ENCODE measurements at regions not wholly inside any gene's neighbourhood (a gene's known extent, or its start where the extent isn't known, plus 50 kb on each side); places are given as distances from the start of the nearest gene placed in this dataset.

DNA sequence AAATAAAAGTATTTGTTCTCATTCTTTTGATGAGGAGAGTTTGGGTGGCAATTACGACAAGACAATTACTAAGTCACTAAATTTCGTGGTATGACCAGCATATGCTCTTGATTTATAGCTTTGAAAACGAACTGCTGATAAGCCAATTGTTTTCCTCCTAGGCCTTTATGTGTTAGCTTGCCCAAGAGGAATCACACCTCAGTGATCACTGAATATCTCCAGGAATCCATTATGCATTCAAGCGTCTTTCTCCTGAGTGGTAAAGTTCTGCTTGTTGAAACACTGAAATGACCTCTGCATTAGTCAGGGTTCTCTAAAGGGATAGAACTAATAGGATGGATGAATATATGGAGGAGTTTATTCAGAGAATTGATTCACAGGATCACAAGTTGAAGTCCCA is 677.7 kb upstream of the MEF2C start:
- in situ Hi-C loops (cut with MboI): no loop called here
- no peak overlapping the region for H2AFZ ChIP-seq
- no peaks in the 10 kb centered on the region for H3K27me3 ChIP-seq (replicated peaks; ENCODE audit: insufficient read depth)
- DNase-seq: no peak
- 68 to 82% methylated on average over 4 of the region's 4 CpGs for WGBS, 2 experiments (ENCODE audit: low coverage in 1 of 2, low lambda C conversion rate in 2 of 2, missing lambda C conversion rate in 2 of 2)
- H4K20me1 ChIP-seq (ENCODE audit: insufficient read depth): no peaks in the 10 kb centered on the region
- no peak overlapping the region for H3K27ac ChIP-seq
- no peaks in the 10 kb centered on the region for H3K36me3 ChIP-seq (ENCODE audit: low read depth)
- peaks cover 9% of the 10 kb centered on the region for H3F3A ChIP-seq (ENCODE audit: insufficient read depth)
- no peak overlapping the region for H3K4me2 ChIP-seq (ENCODE audit: unreplicated experiment)
- H3K4me3 ChIP-seq: no peak overlapping the region
- H3K4me1 ChIP-seq (ENCODE audit: insufficient read depth): peaks cover 17% of the 10 kb centered on the region; the same call in 1 of the 2 replicates
- H3K79me2 ChIP-seq (ENCODE audit: insufficient read depth): no peaks in the 10 kb centered on the region
- no peak for TF ChIP-seq EZH2phosphoT487 (IDR thresholded peaks at IDR 0.05; ENCODE audit: insufficient read depth, low read depth)
- TF ChIP-seq EZH2 (IDR thresholded peaks at IDR 0.05; ENCODE audit: insufficient read depth, poor library complexity, severe bottlenecking): no peak
- H3K9me3 ChIP-seq (ENCODE audit: low read depth): no peaks in the 10 kb centered on the region
- no peaks in the 10 kb centered on the region for H3K9me2 ChIP-seq (ENCODE audit: insufficient read depth)
- no peak overlapping the region for H3K9ac ChIP-seq

DNA sequence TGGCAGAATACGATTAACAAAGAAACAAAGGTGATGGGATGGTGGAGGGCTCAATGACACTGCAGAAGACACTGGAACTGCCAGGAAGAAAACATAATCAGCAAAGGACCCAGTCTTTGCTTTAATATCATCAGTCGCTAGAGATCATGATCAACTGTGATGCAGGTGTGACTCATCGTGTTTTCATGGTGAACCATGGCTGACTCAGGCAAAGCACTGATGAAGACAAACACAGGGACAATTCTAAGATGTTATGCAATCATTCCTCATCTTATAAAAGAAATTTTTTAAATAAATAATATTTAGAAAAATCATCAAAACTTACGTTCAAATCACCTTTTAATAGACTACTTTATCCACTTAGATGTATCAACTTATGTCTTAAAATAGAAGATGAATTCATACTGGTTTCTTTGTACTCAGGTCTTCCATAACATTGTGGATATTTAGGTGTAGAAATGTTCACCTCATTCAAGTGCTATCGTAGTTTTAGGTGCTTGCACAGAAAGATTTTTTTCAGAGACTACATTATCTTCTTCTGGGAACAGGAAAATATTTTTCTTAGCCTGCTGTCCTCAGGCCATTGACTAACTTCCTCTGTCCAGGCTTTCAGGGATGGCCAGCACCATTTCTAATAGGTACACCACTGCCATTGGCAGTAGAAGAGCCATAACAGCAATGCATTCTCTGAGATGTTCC is 673.4 kb upstream of the MEF2C start:
- H3K27me3 ChIP-seq (replicated peaks; ENCODE audit: insufficient read depth): no peaks in the 10 kb centered on the region
- no peaks in the 10 kb centered on the region for H3K9me3 ChIP-seq (ENCODE audit: low read depth)
- no peak for TF ChIP-seq EZH2phosphoT487 (IDR thresholded peaks at IDR 0.05; ENCODE audit: insufficient read depth, low read depth)
- H3K27ac ChIP-seq: peak overlapping the region; percentile 34; the same call in 1 of the 2 replicates
- in situ Hi-C loops (cut with MboI): no loop called here
- no peaks in the 10 kb centered on the region for H3K36me3 ChIP-seq (ENCODE audit: low read depth)
- peaks cover 9% of the 10 kb centered on the region for H3F3A ChIP-seq (ENCODE audit: insufficient read depth)
- H3K9ac ChIP-seq: no peak overlapping the region
- H3K4me2 ChIP-seq (ENCODE audit: unreplicated experiment): no peak overlapping the region
- H4K20me1 ChIP-seq (ENCODE audit: insufficient read depth): no peaks in the 10 kb centered on the region
- peak; percentile 98 for DNase-seq
- WGBS, 2 experiments (ENCODE audit: low coverage in 1 of 2, low lambda C conversion rate in 2 of 2, missing lambda C conversion rate in 2 of 2): 21% methylated on average over 5 of the region's 5 CpGs
- H2AFZ ChIP-seq: no peak overlapping the region
- no peaks in the 10 kb centered on the region for H3K9me2 ChIP-seq (ENCODE audit: insufficient read depth)
- no peak overlapping the region for H3K4me3 ChIP-seq
- no peaks in the 10 kb centered on the region for H3K79me2 ChIP-seq (ENCODE audit: insufficient read depth)
- peaks cover 17% of the 10 kb centered on the region; the same call in 1 of the 2 replicates for H3K4me1 ChIP-seq (ENCODE audit: insufficient read depth)

DNA sequence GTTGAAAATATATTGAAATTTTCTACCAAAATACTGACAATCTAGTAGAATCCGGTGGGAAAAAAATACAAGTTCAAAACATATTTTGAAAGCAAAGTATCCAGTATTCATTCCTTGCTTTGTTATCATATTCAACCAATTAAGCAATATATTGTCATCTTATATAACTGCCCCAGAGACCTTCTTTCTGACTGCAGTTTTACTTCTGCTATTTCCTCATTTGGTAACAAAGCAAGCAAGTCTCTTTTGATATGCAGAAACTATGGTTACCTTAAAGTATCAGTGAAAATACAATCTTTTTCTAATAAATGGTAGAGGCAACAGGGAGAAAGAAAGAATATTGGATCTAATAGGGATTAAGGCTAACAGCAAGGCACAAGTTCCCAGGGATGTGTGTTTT is 663.7 kb upstream of the MEF2C start:
- no peaks in the 10 kb centered on the region for H3K9me3 ChIP-seq (ENCODE audit: low read depth)

DNA sequence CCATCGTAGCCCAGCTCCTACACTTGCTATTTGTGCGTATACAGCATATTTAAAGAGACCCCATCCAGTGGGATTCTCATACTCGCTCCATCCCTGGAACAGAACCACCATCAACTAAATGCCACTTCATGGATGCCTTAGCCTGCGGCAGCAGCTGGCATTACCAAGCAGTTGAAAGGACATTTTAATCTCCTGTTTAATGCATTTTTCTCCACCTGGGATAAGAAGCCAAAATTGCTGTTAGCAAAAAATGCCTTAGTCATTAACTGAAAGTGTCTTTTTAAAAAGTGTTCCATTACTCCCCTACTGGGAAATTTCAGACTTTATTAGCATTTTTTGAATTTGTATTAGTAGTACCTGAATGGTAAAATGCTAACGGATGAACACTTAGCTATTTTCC is 662.6 kb upstream of the MEF2C start:
- Histone ChIP-seq H3F3A (ENCODE audit: insufficient read depth) (no peaks in the 10 kb centered on the region), H3K9me2 (ENCODE audit: insufficient read depth) (no peaks in the 10 kb centered on the region)

More for the DNA sequence above, 663.7 kb upstream of the MEF2C start:
- Histone ChIP-seq H3K4me3 (no peak overlapping the region), H3K4me2 (ENCODE audit: unreplicated experiment) (no peak overlapping the region), H3K79me2 (ENCODE audit: insufficient read depth) (no peaks in the 10 kb centered on the region), H3K4me1 (ENCODE audit: insufficient read depth) (no peaks in the 10 kb centered on the region), H3K27ac (no peak overlapping the region), H3K9ac (no peak overlapping the region), H3K27me3 (replicated peaks; ENCODE audit: insufficient read depth) (no peaks in the 10 kb centered on the region), H2AFZ (no peak overlapping the region), H3F3A (ENCODE audit: insufficient read depth) (no peaks in the 10 kb centered on the region), H3K36me3 (ENCODE audit: low read depth) (no peaks in the 10 kb centered on the region), H4K20me1 (ENCODE audit: insufficient read depth) (no peaks in the 10 kb centered on the region), H3K9me2 (ENCODE audit: insufficient read depth) (no peaks in the 10 kb centered on the region)
- TF ChIP-seq EZH2 (IDR thresholded peaks at IDR 0.05; ENCODE audit: insufficient read depth, poor library complexity, severe bottlenecking) (no peak), EZH2phosphoT487 (IDR thresholded peaks at IDR 0.05; ENCODE audit: insufficient read depth, low read depth) (no peak)
- WGBS, 2 experiments (ENCODE audit: low coverage in 1 of 2, low lambda C conversion rate in 2 of 2, missing lambda C conversion rate in 2 of 2): 85 to 89% methylated on average over 1 of the region's 1 CpG
- no peak for DNase-seq
- in situ Hi-C loops (cut with MboI): no loop called here

More for the DNA sequence above, 662.6 kb upstream of the MEF2C start:
- Histone ChIP-seq H3K9ac (no peak overlapping the region), H3K9me3 (ENCODE audit: low read depth) (no peaks in the 10 kb centered on the region), H2AFZ (no peak overlapping the region), H3K4me3 (no peak overlapping the region), H4K20me1 (ENCODE audit: insufficient read depth) (no peaks in the 10 kb centered on the region), H3K4me1 (ENCODE audit: insufficient read depth) (no peaks in the 10 kb centered on the region), H3K4me2 (ENCODE audit: unreplicated experiment) (no peak overlapping the region), H3K27me3 (replicated peaks; ENCODE audit: insufficient read depth) (no peaks in the 10 kb centered on the region), H3K36me3 (ENCODE audit: low read depth) (no peaks in the 10 kb centered on the region), H3K79me2 (ENCODE audit: insufficient read depth) (no peaks in the 10 kb centered on the region), H3K27ac (no peak overlapping the region)
- DNase-seq: no peak
- no peak for TF ChIP-seq EZH2 (IDR thresholded peaks at IDR 0.05; ENCODE audit: insufficient read depth, poor library complexity, severe bottlenecking)
- TF ChIP-seq EZH2phosphoT487 (IDR thresholded peaks at IDR 0.05; ENCODE audit: insufficient read depth, low read depth): no peak
- 85 to 90% methylated on average over 5 of the region's 5 CpGs for WGBS, 2 experiments (ENCODE audit: low coverage in 1 of 2, low lambda C conversion rate in 2 of 2, missing lambda C conversion rate in 2 of 2)
- in situ Hi-C loops (cut with MboI): no loop called here
